A673 (cell line): ENCODE measurements at regions not wholly inside any gene's neighbourhood (a gene's known extent, or its start where the extent isn't known, plus 50 kb on each side); places are given as distances from the start of the nearest gene placed in this dataset.

ENCODE experiments used
- BruUV-seq: library from RNA; stranded (reverse); fragments of 400-500 nt; replicated peaks from 2 replicates; lab custom pipeline; 2021; lab: Mats Ljungman, UMichigan
- CTCF ChIA-PET: fragments of 300-600 bp; sonication (Branson Sonifier 250); formaldehyde crosslinking; loops from one replicate; lab custom pipeline; 2022; ENCODE audit warnings: antibody characterized with exemption; lab: Charles Lee
- POLR2A ChIA-PET: fragments of 300-600 bp; sonication (Branson Sonifier 250); formaldehyde crosslinking; loops from one replicate; lab custom pipeline; 2022; ENCODE audit warnings: antibody characterized with exemption; ENCODE audit not compliant: low non-redundant PET; lab: Charles Lee
- DNase-seq: peaks from one replicate; pipeline ENCODE4 v3.0.0-alpha.2; 2015; ENCODE audit warnings: low spot score
- H3K27ac ChIP-seq: fragments of 200-600 bp; sonication (generic); 2 replicates; pipeline ENCODE4 v1.5.1; 2016; ENCODE audit warnings: mixed run types, low read depth, mild to moderate bottlenecking, mixed read lengths, antibody characterized with exemption, low read length; ENCODE audit not compliant: poor library complexity, severe bottlenecking
- H3K27me3 ChIP-seq: fragments of 200-600 bp; sonication (generic); replicated peaks from 2 replicates; pipeline ENCODE4 v1.6.1; 2017; ENCODE audit warnings: mixed run types, low read depth, mild to moderate bottlenecking, mixed read lengths, antibody characterized with exemption, low read length; ENCODE audit not compliant: insufficient read depth, poor library complexity
- H3K36me3 ChIP-seq: fragments of 200-600 bp; sonication (generic); 2 replicates; pipeline ENCODE4 v1.6.1; 2016; ENCODE audit warnings: mixed run types, mild to moderate bottlenecking, mixed read lengths, antibody characterized with exemption, low read length; ENCODE audit not compliant: insufficient read depth, poor library complexity, severe bottlenecking
- H3K4me1 ChIP-seq: fragments of 200-600 bp; sonication (generic); 2 replicates; pipeline ENCODE4 v1.6.1; 2017; ENCODE audit warnings: mixed run types, mild to moderate bottlenecking, mixed read lengths, antibody characterized with exemption, low read length; ENCODE audit not compliant: insufficient read depth, poor library complexity, severe bottlenecking
- H3K4me3 ChIP-seq: fragments of 200-600 bp; sonication (generic); 2 replicates; pipeline ENCODE4 v1.5.1; 2016; ENCODE audit warnings: low read depth, mixed run types, mild to moderate bottlenecking, mixed read lengths, low read length; ENCODE audit not compliant: poor library complexity, severe bottlenecking
- H3K9me3 ChIP-seq: fragments of 200-600 bp; sonication (generic); 2 replicates; pipeline ENCODE4 v1.6.1; 2016; ENCODE audit warnings: mixed run types, low read depth, mild to moderate bottlenecking, mixed read lengths, antibody characterized with exemption, low read length; ENCODE audit not compliant: poor library complexity, severe bottlenecking
- CTCF ChIP-seq: fragments of 300-800, 200-600 bp; sonication (generic); conservative IDR thresholded peaks from 2 replicates; pipeline ENCODE4 v1.5.1; 2017; ENCODE audit warnings: low read depth, mild to moderate bottlenecking, antibody characterized with exemption, low read length, moderate library complexity, mixed read lengths
- EZH2 ChIP-seq: fragments of 200-600 bp; sonication (generic); IDR thresholded peaks from 2 replicates; pipeline ENCODE4 v1.6.1; 2017; ENCODE audit warnings: borderline replicate concordance, low read depth, mild to moderate bottlenecking, mixed read lengths, antibody characterized with exemption, low read length; ENCODE audit not compliant: poor library complexity, severe bottlenecking
- intact Hi-C: fragments of 100-400 bp; cut with micrococcal nuclease; formaldehyde crosslinking; loops from one replicate; pipeline ENCODE4 v1.10.0; 2022; ENCODE audit not compliant: unreplicated experiment

GRCh38 chr12:34405286-34406227, 383.3 kb downstream of the ALG10 start:
- BruUV-seq, result no TSS peak
- Histone ChIP-seq H3K27ac (no peak overlapping the region), H3K27me3 (no peaks in the 10 kb centered on the region), H3K4me3 (no peak overlapping the region), H3K4me1 (no peaks in the 10 kb centered on the region), H3K9me3 (peaks cover 62% of the 10 kb centered on the region), H3K36me3 (no peaks in the 10 kb centered on the region)
- DNase-seq, result no peak
- ChIA-PET POLR2A (no interaction called here), CTCF (no interaction called here)
- TF ChIP-seq CTCF (no peak), EZH2 (no peak)
- intact Hi-C loops, result no loop called here

GRCh38 chr12:34406228-34406995, 384.1 kb downstream of the ALG10 start:
- DNase-seq, result no peak
- TF ChIP-seq CTCF (no peak), EZH2 (no peak)
- ChIA-PET CTCF (no interaction called here), POLR2A (no interaction called here)
- H3K27ac ChIP-seq, result no peak overlapping the region
- intact Hi-C loops, result no loop called here
- no peak overlapping the region for H3K4me3 ChIP-seq
- no peaks in the 10 kb centered on the region for H3K36me3 ChIP-seq
- H3K9me3 ChIP-seq, result peaks cover 70% of the 10 kb centered on the region
- no TSS peak for BruUV-seq
- H3K27me3 ChIP-seq, result no peaks in the 10 kb centered on the region
- H3K4me1 ChIP-seq, result no peaks in the 10 kb centered on the region

GRCh38 chr12:34406996-34407300, 384.7 kb downstream of the ALG10 start:
- POLR2A ChIA-PET, result no interaction called here
- intact Hi-C loops, result no loop called here
- DNase-seq, result no peak

More at GRCh38 chr12:34406996-34407300, 384.7 kb downstream of the ALG10 start:
- CTCF ChIA-PET, result no interaction called here
- Histone ChIP-seq H3K36me3 (no peaks in the 10 kb centered on the region), H3K27ac (no peak overlapping the region), H3K4me1 (no peaks in the 10 kb centered on the region), H3K9me3 (peaks cover 74% of the 10 kb centered on the region), H3K27me3 (no peaks in the 10 kb centered on the region), H3K4me3 (no peak overlapping the region)
- BruUV-seq, result no TSS peak
- TF ChIP-seq EZH2 (no peak), CTCF (no peak)
